Gastroesophageal sphincter (tissue), 4 donors: ENCODE measurements at regions not wholly inside any gene's neighbourhood (a gene's known extent, or its start where the extent isn't known, plus 50 kb on each side); places are given as distances from the start of the nearest gene placed in this dataset.

Experiments used
- ATAC-seq: fragments of 150-250 bp; one replicate; pipeline ENCODE4 v1.9.1; 2016; ENCODE audit warnings: mild to moderate bottlenecking, moderate library complexity
- H3K27ac ChIP-seq, 4 donors: fragments of 200-600 bp; sonication (generic) in 3 of 4; 1 replicate in 3 of 4; 2 replicates in 1 of 4; pipeline ENCODE4 v1.5.1; 2016 to 2019
- H3K27me3 ChIP-seq: fragments of 200-600 bp; sonication (generic); one replicate; pipeline ENCODE4 v1.5.1; 2019
- H3K36me3 ChIP-seq, 2 donors: fragments of 200-600 bp; sonication (generic); one replicate each; pipeline ENCODE4 v1.5.1; 2019; ENCODE audit warnings: control low read depth in 1 of 2
- H3K4me1 ChIP-seq, 3 donors: fragments of 200-600 bp; sonication (generic); 1 replicate in 2 of 3; 2 replicates in 1 of 3; pipeline ENCODE4 v1.5.1; 2016 to 2019; ENCODE audit warnings: control low read depth in 2 of 3
- H3K4me3 ChIP-seq, 2 donors: fragments of 200-600 bp; sonication (generic); one replicate each; pipeline ENCODE4 v1.5.1; 2019; ENCODE audit warnings: mild to moderate bottlenecking in 1 of 2, moderate library complexity in 1 of 2
- H3K9me3 ChIP-seq, 3 donors: fragments of 200-600 bp; sonication (generic); one replicate each; pipeline ENCODE4 v1.5.1; 2017 to 2019; ENCODE audit warnings: control low read depth in 2 of 3
- CTCF ChIP-seq, 4 experiments: fragments of 200-600 bp in 2 of 4; fragments of 450-650 bp in 2 of 4; sonication (generic) in 1 of 4; IDR thresholded peaks; one replicate each; pipeline ENCODE4 v1.5.1; 2017 to 2019; ENCODE audit warnings: antibody characterized with exemption in 4 of 4, mild to moderate bottlenecking in 2 of 4, moderate library complexity in 2 of 4
- EP300 ChIP-seq: sonication (generic); formaldehyde crosslinking; IDR thresholded peaks from one replicate; pipeline ENCODE4 v1.6.1; 2017; ENCODE audit warnings: antibody characterized with exemption, mild to moderate bottlenecking
- POLR2A ChIP-seq, 2 donors: fragments of 450-650 bp; IDR thresholded peaks; one replicate each; pipeline ENCODE4 v1.6.1; 2017; ENCODE audit warnings: antibody characterized with exemption in 2 of 2, mild to moderate bottlenecking in 2 of 2, moderate library complexity in 1 of 2
- POLR2AphosphoS5 ChIP-seq: sonication (generic); formaldehyde crosslinking; IDR thresholded peaks from one replicate; pipeline ENCODE4 v1.6.1; 2017; ENCODE audit warnings: antibody characterized with exemption
- WGBS, 2 donors: methylation state at CpG; one replicate each; pipeline ENCODE4 v1.1.5; 2018; ENCODE audit warnings: low coverage in 1 of 2; 5-methylcytosine and 5-hydroxymethylcytosine counted together

- Histone ChIP-seq H3K4me3 (no peak overlapping the region), H3K36me3 (no peaks in the 10 kb centered on the region), H3K27ac (no peak overlapping the region), H3K4me1 (peaks cover 0 to 8% (median 2%) of the 10 kb centered on the region in 3 donors), H3K9me3 (no peaks in the 10 kb centered on the region), H3K27me3 (no peaks in the 10 kb centered on the region)
- WGBS, 2 donors, result 86% methylated on average over 5 of the region's 5 CpGs; no CpG with 5 or more reads in 1 of the 2 donors
- no peak for ATAC-seq
- no peak for TF ChIP-seq POLR2AphosphoS5
- TF ChIP-seq POLR2A (IDR thresholded peaks at IDR 0.05), result no peak
- TF ChIP-seq EP300, result no peak
- TF ChIP-seq CTCF (IDR thresholded peaks at IDR 0.05), result no peak
Measured at GRCh38 chr10:88074971-88075370, 211.5 kb downstream of the PTEN start.

- Histone ChIP-seq H3K4me3 (no peak overlapping the region), H3K27ac (no peak overlapping the region), H3K36me3 (no peaks in the 10 kb centered on the region), H3K27me3 (no peaks in the 10 kb centered on the region), H3K4me1 (peaks cover 0 to 20% (median 2%) of the 10 kb centered on the region in 3 donors), H3K9me3 (no peaks in the 10 kb centered on the region)
- no peak for ATAC-seq
- no peak for TF ChIP-seq POLR2A (IDR thresholded peaks at IDR 0.05)
- no peak for TF ChIP-seq POLR2AphosphoS5
- no peak for TF ChIP-seq CTCF (IDR thresholded peaks at IDR 0.05)
- no peak for TF ChIP-seq EP300
- 95 to 98% methylated on average over 10 of the region's 10 CpGs for WGBS, 2 donors
Measured at GRCh38 chr10:88076027-88076880, 212.8 kb downstream of the PTEN start.

- TF ChIP-seq EP300 (no peak), POLR2AphosphoS5 (no peak), CTCF (IDR thresholded peaks at IDR 0.05) (no peak), POLR2A (IDR thresholded peaks at IDR 0.05) (no peak)
- 77 to 87% methylated on average over 4 of the region's 4 CpGs for WGBS, 2 donors
- no peaks in the 10 kb centered on the region for H3K27me3 ChIP-seq
- no peak for ATAC-seq
- peaks cover 0 to 20% (median 2%) of the 10 kb centered on the region in 3 donors for H3K4me1 ChIP-seq
- no peak overlapping the region for H3K27ac ChIP-seq
- H3K36me3 ChIP-seq, result no peaks in the 10 kb centered on the region
- no peaks in the 10 kb centered on the region for H3K9me3 ChIP-seq
- H3K4me3 ChIP-seq, result no peak overlapping the region
Measured at GRCh38 chr10:88077977-88078376, 214.6 kb downstream of the PTEN start.

GRCh38 chr10:88080213-88080612 lies 216.8 kb downstream of the PTEN start:
- H3K27me3 ChIP-seq, result no peaks in the 10 kb centered on the region
- no peak for ATAC-seq
- 13 to 14% methylated on average over 3 of the region's 3 CpGs for WGBS, 2 donors
- H3K4me3 ChIP-seq, result no peak overlapping the region
- H3K27ac ChIP-seq, result no peak overlapping the region
- H3K4me1 ChIP-seq, result peaks cover 0 to 20% (median 2%) of the 10 kb centered on the region in 3 donors
- H3K36me3 ChIP-seq, result no peaks in the 10 kb centered on the region
- no peak for TF ChIP-seq POLR2AphosphoS5
- TF ChIP-seq CTCF (IDR thresholded peaks at IDR 0.05), result no peak
- TF ChIP-seq POLR2A (IDR thresholded peaks at IDR 0.05), result no peak
- TF ChIP-seq EP300, result no peak
- H3K9me3 ChIP-seq, result no peaks in the 10 kb centered on the region
